Hindlimb muscle (tissue), 1 donor: ENCODE measurements at regions not wholly inside any gene's neighbourhood (a gene's known extent, or its start where the extent isn't known, plus 50 kb on each side); places are given as distances from the start of the nearest gene placed in this dataset.

Source experiments
- DNase-seq: peaks from one replicate; pipeline ENCODE4 v3.0.0-alpha.2; 2013

DNA sequence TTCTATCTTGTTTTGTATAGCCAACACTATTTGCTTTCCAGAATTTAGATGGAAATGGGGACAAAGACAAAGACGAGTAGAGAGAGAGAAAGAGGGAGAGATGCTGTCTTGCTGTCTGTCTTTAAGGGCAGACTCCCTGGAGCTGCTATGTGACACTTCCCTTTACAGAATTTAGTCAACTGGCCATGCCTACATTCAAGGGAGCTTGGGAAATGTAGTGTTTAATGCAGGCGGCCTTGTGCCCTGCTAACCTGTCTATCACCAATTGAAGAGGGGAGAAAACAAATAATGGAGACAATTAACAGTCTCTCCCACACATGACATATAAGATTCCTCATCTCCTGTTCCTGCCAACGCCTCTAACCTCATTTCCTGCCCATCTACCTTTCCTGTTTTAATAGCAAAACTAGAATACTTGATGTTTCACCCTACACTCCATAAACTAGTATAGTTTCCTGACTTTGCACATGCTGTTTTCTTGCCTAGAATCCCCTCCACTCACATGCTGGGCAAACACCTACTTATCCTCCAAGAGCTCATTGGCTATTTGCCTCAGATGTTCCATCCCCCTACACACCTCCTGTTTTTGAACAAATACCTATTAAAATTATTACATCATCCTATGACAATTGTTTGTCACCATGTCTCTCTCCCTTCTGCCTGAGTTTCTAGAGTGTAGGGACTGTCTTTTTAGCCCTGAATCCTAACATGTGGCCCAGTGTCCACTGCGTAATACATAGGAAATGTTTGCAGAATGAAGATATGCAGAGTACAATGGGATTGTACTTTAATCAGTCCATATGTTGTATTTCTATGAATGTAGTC lies 117.2 kb downstream of the SLC25A24 start:
- no peak for DNase-seq

DNA sequence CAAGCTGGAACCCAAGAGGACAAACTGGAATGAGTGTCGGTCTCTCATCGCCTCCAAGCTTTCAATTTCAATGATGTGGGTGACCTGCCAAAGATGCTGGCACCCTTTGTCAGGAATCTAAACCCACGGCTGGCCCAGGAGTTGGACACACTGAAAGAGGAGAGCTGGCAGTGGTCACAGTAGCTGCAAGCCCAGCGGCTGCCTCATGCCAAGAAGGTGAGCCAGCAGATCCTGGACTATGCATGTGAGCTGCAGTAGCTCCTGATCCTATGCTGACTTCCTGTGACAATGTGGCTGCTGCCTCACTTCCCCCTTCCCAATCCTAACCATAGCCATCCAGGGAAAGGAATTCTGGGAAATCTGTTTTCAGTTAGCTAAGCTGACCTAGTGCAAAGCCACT lies 117.0 kb upstream of the VAV3 start:
- DNase-seq, result no peak

DNA sequence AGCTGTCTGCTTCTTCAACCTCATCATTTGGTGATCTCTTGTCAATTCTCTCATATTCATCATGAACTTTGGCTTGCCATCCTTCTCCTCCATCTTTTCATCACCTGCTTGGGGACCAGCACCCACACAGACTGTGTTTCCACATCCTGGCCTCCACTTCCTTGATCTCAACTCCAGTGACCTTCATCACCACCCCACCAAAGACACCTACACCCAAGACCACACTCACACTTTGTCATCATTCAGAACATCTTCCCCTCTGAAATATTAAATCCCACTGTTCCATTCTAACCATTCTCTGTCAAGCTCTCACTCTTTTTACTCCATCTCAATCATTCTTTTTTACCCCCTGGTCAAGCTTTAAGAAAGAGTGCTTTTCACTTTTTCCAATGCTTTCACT lies 115.5 kb upstream of the VAV3 start:
- DNase-seq, result no peak

DNA sequence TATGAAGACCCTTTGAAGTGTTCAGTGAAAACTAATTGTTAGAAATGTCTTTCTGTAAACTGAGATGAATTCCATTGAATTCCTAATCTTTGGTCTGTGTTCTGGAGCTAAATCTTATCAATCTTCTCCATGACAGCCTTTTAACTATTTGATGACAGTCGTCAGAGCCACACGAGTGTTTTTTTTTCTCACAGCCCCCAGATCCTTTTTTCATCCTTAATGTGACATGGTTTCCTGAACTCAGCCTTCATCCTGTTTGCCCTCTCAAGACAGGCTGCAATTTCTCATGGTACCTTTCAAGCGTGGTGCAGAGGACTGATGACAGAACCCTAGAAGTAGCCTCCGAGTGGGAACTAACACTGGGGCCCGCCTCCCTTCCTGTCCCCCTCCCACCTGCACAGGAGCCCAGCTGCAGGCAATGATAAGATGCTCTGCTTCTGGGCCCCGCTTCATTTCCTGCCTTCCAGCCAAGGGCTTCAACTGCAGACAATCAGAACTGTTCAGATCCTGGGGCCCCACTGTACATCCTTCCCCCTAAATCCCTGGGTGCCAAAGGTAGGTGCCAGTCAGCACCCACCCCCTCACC lies 114.6 kb upstream of the VAV3 start:
- no peak for DNase-seq

DNA sequence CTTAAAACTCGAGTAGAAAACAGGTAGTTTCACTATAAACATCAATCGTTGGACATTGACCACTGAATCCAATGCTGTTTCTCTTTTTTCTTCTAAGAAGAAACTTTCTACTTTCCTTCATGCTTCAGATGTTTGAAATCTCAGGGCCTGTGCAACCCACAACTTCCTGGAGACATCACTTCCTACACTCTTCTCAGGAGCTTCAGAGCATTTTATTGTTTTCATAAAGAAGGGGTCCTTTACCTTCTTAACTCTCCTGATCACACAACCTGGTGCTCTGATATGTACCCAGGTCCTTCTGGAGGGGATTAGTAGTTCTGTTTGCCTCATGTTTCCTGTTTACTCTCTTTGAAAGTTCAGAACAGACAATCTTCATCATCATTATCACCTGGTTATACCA lies 113.0 kb upstream of the VAV3 start:
- DNase-seq, result no peak

DNA sequence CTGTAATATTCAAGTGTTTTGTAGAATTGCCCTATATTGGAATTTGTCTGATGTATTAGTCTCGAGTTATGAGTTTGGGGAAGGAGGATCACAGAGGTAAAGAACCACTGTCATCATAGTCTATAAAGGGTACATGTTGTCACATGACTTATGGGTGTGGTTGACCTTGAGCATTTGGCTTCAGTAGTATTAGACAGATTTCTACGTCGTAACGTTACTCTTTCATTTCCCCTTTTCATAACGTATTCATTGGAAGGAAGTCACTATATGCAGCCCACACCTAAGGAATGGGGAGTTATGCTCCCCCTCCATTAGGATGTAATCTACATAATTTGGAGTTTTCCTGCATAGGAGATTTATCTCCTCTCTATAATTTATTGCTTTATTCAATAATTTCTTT lies 110.1 kb upstream of the VAV3 start:
- no peak for DNase-seq

DNA sequence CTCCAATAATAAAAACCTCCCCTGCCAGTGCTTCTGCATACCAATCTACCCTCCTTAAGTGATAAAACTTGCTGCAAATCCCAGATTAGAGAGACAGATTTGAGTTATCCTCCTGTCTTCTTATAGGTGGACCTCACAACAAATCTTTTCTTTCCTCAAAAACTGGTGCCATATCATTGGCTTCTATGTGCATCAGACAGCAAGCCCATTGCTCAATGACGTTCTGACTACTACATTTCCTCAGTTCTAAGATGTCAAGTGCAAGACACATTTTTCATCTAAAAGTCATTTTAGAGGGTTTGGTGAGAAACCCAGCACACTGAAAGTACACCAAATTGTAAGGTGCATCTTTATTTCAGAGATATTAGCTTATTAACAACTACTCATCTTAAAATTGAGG lies 107.8 kb upstream of the VAV3 start:
- DNase-seq, result no peak

DNA sequence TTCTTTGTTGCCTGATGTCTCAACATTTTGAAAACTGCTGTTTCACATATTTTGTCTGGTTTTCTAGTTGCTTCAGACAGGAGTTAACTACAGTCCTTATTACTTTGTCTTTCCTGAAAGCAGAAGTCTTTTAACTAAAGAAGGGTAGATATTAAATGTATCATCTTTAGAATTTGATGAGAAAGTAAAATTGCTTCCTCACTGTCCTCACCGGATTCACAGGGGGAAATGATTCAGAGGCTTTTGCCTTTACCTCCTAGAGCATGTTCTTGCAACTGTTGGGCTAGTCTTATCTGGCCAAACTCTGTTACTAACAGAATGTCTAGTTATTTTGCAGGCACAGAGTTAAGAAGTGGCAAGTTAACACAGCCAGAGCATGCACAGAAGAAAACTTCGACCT lies 107.2 kb upstream of the VAV3 start:
- no peak for DNase-seq

DNA sequence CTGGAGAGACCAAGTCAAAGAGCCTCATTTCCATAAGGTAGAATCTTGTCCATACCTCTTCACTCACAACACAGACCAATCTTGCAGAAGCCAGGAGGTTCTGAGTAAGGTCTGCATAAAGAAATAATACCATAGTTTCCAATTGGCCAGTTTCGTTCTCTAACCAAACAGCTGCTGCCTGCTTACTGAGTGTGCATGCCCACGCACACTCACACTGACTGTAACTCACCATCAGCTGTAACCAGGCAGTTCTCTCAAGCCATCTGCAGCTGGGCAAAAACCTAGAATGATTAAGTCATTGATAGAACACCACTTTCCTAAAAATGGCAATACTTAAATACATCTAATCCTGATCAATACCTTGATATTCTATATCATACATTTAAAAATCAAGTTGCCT lies 106.6 kb upstream of the VAV3 start:
- DNase-seq, result no peak

DNA sequence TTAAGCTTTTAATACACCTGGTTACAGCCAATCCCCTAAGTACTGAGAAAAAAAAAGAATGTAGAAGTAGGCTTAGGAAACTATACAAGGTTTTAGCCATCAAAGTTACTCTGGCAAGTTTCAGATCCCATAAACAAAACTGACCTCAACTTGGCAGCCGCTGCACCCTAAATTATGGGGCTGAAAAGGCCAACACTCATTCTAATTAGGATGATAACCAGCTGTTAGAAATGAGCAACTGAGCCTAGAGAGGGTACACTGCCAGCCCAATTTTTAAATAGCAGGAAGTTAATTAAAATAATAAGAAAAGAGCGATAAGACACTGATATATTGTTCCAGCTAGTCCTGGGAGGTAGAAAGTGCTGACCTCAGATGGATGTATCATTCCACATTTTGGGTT lies 105.7 kb upstream of the VAV3 start:
- DNase-seq, result no peak

DNA sequence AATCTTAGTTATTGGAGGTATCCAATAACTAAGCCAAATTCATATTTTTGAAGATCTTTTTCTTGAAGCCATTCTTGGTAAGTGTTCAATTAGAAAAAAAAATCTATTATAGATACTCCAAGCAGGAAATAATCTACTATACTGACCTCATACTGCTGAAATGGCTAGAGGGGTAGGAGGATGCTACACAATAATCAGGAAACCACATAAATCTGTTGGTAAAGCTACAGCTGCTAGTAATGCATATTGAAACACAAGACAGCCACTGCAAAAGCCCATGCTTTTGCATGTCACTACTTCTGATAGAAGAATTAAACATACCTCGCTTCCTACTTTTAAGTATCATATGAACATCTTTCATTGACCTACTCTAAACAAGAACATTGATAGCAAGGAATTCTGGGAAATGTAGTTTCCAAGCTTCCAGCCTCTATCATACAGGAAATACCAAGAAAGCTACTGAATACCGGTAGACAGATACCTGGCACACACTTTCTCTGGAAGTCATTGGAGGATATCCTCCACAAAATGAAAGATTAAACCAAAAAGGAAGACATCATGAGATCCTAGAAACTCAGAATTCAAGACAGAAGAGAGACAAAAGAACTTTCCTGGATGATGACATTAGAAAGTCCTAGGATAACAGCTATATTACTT lies 103.0 kb upstream of the VAV3 start:
- no peak for DNase-seq

DNA sequence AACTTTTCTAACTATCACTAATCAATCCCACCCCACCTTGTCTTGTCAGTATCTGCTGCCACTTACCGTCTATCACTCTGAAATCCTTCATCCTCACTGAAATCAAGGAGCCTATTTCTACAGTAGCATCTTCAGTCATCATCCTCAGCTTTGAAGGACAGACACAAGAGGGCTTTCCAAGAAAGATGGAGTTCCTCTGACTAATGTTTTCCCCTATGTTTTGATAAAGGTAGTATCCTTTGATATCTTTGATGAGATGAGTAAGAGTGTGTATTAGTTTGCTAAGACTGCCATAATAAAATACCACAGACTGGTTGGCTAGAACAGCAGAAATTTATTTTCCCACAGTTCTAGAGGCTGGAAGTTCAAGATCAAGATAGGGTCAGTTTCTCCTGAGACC lies 101.8 kb upstream of the VAV3 start:
- DNase-seq, result no peak

DNA sequence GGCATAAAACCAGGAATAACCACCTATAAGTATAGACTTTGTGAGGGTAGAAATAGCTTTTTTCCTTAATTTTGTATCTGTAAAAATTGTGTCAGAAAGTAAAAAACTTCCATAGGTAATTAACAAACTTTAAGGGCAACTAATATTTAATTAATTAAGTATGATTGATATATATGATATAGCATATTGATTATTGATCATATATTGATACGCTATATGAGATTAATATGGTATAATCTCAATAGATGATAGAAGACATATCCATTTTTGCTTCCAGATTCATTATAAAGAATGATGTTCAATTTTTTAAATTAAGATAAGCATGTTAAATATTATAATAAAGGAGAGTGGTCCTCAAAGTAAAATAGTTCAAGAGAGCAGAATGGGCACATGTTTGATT lies 99.3 kb upstream of the VAV3 start:
- no peak for DNase-seq

DNA sequence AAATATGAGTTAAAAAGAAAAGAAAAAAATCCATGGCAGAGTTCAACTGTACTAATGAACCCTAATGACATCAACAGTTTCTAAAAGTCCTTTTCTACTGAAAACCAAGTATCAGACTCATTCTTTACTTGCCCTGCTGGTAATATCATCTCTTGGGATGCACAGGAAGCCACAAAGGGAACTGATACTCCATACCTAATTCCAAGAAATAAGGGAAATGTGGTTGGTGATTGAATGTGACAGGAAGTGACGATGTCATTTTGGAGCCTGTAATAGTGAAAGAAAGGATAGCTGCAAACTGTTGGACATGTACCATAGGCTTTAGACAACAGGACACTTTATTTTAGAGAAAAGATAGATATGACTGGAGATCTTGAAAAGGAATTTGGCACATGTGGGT lies 98.7 kb upstream of the VAV3 start:
- no peak for DNase-seq

DNA sequence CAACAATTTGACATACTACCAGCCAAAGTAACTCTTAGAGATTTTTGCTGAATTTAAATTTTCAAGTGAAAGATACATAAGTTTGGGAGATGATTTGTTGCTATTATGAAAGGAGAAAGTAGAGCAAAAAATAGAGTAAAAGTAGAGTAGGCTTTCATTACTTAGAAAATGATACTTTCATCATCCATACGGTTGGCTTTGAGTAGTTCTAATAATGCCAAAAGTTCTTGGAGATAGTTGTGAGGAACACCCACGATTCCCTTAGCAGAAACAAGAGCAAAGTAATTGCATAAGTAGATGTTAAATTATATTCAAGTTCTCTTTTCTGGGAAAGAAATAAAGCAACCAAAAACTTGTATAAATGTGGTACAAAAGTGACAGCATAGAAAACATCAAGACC lies 95.0 kb upstream of the VAV3 start:
- peak; percentile 44 for DNase-seq

DNA sequence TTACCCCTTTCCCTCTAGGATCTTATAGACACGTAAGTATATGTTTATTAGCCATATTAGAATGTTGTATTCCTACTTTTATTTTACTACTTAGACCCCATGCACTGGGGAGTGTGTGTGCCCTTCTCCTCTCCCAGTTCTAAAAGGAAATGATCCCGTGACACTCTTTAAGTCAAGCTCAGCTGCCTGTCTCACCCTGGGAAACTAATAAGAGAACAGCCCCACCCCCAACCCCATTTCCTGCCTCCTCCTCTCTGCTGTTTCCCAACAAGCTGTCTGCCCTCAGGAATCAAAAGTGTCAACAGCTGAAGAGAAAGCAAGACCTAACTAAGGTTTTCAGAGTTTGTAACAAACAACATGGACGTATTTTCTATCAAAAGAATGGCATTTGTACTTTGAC lies 92.6 kb upstream of the VAV3 start:
- no peak for DNase-seq

DNA sequence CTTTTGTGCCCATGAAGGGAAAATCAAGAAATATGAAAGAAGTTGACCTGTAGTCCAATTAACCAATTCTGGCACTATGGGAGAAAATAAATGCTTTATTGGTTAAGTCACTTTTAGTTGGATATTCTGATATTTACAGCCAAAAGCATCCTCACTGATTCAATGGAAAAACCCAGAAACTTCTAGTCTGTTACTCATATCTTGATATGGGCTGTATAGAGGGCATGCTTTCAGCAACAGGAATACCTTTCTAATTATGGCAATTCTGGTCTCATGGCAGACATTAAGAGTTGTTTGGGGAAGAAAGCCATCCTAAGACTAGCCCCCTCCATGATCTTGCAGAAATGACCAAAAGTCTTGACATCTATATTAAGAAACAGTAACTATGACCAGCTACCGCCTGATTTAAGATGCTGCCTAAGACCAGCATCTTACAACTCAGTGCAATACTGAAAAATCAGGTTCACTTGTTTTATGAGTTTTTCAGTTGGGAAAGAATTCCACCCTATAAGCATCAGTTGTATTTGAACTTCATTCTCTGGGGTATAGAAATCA lies 91.5 kb upstream of the VAV3 start:
- DNase-seq, result no peak

DNA sequence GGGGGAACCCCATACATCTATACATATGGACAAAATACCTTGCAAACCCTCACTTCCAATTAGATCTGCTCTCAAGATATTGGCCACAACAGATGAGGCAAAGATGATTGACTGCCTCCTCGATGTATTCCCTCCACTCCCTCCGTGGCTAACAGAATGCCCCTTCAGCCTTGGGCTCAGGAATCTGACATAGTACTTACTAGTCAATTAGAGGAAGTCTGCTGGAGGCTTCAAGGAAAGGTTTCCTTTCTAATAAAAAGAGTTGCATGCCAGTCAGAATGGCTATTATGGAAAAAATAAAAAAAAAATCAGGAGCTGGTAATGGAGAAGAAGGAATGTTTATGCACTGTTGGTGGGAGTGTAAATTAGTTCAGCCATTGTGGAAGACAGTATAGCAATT lies 90.4 kb upstream of the VAV3 start:
- DNase-seq, result no peak

DNA sequence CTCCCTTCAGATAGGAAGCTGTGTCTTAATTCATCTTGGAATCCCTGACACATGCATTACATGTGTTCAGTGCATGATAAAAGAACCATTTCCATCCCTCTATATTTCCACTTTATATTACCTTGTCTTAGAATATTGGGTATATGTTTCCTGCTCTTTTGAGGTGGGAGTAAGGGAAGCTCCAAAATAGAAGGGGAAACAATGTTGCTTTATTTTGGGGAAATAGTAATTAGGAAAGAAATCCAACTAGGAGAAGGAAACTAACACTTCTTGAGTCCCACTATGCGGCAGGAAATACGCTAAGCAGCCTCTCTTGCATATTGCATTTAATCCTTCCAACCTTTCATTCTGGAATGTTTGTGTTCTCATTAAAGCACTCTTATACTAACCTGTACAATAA lies 89.4 kb upstream of the VAV3 start:
- no peak for DNase-seq

DNA sequence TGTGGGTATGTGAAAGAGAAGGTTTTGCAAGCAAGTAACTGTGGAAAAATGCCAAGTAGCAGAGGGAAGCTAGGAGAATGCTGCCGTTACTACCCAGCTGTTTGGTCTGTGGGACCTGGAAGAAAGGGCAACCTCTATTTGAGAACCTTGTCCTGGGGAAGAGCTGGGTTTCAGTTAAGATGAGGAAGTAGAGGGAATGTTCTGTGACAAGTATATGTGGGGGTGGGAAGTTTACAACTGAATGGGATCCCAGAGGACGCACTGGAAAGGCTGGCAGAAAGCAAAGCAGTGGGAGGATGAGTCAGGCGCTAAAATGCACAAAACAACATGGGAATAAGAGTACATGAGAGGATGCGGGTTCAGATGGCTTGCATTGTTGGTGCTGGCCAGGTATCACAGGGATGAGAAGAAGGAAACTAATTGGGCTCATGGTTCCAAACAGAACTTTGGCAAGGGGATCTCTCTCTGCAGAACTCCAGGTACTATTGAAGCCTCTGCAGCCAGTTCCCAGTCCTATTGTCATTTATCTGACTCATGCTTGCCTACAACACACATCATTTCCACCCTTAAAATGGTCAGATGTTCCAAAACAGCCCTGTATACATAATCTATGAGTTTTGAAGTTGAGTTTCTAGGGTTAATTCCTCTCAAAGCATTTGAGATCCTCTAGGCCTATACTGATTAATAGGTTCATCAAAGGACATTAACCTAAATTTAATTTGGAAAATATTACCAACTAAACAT lies 88.5 kb upstream of the VAV3 start:
- no peak for DNase-seq

DNA sequence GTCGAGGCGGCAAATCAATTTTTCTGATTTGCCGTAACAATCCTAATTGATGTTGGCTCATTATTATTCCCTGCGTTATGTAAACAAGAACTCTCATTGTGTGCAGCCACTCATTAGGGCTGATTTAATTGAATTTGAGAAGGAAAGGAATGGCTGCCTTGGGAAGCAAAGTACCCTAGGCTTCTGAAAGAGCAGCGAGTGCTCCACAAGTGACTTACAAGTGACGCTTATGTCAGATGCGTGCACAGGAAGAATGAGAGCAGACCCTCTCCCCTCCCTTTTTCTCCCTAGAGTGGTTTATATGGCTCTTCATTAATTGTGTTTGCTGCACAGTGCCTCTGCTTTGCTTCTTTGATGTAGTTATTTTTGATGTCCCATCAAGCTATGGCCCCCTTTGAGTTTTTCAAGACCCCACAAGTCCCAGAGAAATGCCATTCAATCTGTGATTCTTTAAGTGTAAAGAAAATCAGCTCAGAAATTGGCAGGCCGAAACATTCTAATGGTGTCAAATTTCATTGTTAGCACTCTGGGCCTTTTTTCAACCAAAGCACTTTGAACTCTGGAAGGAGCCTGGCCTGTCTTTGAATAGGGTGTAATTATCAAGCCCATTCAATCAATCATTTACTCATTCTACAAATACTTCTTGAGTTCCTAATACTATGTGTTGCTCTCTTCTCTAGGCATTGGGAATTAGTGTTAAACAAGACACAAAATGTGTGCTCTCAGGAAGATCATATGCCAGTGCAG lies 86.8 kb upstream of the VAV3 start:
- DNase-seq, result no peak

DNA sequence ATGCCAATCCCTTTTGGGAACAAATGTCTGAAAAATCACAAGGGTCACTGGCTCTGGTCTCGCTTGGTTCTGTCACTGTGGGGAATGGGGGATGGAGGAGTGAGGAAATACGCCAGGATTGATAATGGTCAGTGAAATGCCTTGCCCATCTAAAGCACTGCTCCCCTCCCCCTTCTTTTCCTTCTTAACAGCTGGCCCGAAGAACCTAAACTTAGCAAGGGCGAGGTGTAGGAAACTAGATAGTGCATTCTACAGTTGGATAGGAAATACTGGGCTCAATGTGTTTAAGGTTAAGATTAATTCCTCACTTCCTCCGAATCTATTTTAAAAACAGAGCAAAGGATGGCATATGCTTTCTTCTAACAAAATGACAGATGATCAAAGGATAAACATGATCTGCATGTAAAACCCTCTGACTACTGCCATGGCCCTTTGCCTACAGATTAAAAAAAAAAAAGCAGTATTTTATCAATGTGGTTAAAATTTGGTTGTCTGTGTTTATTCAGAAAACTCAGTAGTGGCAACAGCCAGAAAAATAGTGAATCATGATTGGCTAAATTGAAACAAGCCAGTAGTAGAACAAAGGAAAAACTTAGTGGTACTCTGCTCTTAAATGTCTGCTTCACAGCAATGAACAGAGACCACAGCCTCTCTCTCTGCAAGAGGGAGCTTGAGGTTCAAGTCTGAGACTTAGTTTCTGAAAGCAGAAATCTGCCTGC lies 86.1 kb upstream of the VAV3 start:
- no peak for DNase-seq
